ENCODE measurements at regions not wholly inside any gene's neighbourhood (a gene's known extent, or its start where the extent isn't known, plus 50 kb on each side); places are given as distances from the start of the nearest gene placed in this dataset.

DNA sequence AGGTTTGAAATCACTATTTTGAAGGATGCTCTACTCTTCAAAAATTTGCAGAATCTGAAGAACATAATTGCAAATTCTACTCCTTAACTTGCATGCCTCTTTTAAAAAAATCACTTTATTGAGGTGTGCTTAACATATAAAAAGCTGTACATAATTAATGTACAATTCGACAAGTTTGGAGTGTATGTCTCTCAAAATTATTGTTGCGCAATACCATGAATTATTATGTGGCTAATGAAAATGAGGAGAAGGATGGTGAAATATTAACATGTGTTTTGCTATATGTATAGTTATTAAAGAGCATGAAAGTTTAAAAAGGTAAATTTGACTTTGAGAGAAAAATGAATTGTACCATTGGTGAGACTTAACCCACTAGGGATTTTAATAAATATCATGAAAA, 187.2 kb upstream of the MALRD1 start:
- TF ChIP-seq, protein P1, sequence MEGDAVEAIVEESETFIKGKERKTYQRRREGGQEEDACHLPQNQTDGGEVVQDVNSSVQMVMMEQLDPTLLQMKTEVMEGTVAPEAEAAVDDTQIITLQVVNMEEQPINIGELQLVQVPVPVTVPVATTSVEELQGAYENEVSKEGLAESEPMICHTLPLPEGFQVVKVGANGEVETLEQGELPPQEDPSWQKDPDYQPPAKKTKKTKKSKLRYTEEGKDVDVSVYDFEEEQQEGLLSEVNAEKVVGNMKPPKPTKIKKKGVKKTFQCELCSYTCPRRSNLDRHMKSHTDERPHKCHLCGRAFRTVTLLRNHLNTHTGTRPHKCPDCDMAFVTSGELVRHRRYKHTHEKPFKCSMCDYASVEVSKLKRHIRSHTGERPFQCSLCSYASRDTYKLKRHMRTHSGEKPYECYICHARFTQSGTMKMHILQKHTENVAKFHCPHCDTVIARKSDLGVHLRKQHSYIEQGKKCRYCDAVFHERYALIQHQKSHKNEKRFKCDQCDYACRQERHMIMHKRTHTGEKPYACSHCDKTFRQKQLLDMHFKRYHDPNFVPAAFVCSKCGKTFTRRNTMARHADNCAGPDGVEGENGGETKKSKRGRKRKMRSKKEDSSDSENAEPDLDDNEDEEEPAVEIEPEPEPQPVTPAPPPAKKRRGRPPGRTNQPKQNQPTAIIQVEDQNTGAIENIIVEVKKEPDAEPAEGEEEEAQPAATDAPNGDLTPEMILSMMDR (IDR thresholded peaks at IDR 0.05) = no peak
- no peak for TF ChIP-seq POLR2AphosphoS5 (IDR thresholded peaks at IDR 0.05; ENCODE audit: insufficient read depth in 1 of 2, low read depth in 1 of 2)
